Stomach (tissue), 8 donors: ENCODE measurements at regions not wholly inside any gene's neighbourhood (a gene's known extent, or its start where the extent isn't known, plus 50 kb on each side); places are given as distances from the start of the nearest gene placed in this dataset.

Experiments
- DNase-seq, 2 donors: peaks; one replicate each; pipeline versions ENCODE4 v3.0.0 to v3.0.0-alpha.2; 2013 to 2019
- H3K27ac ChIP-seq, 5 donors: fragments of 200-600 bp in 4 of 5; sonication (generic) in 4 of 5; one replicate each; pipeline ENCODE4 v1.5.1; 2013 to 2019; ENCODE audit warnings: mild to moderate bottlenecking in 1 of 5, moderate library complexity in 1 of 5
- H3K27me3 ChIP-seq, 3 donors: fragments of 200-600 bp; sonication (generic); one replicate each; pipeline ENCODE4 v1.5.1; 2017 to 2019; ENCODE audit warnings: mixed run types in 1 of 3
- H3K36me3 ChIP-seq, 4 donors: fragments of 200-600 bp; sonication (generic); 1 replicate in 3 of 4; 2 replicates in 1 of 4; pipeline ENCODE4 v1.5.1; 2016 to 2019
- H3K4me1 ChIP-seq, 4 donors: fragments of 200-600 bp; sonication (generic); one replicate each; pipeline ENCODE4 v1.5.1; 2016 to 2019
- H3K4me3 ChIP-seq, 4 donors: fragments of 200-600 bp; sonication (generic) in 3 of 4; one replicate each; pipeline ENCODE4 v1.5.1; 2016 to 2019; ENCODE audit warnings: mild to moderate bottlenecking in 1 of 4
- H3K9me3 ChIP-seq, 4 donors: fragments of 200-600 bp; sonication (generic); one replicate each; pipeline ENCODE4 v1.5.1; 2016 to 2019
- EP300 ChIP-seq: sonication (generic); formaldehyde crosslinking; IDR thresholded peaks from one replicate; pipeline ENCODE4 v1.6.1; 2017; ENCODE audit warnings: antibody characterized with exemption
- POLR2A ChIP-seq, 4 donors: fragments of 450-650 bp; IDR thresholded peaks; one replicate each; pipeline ENCODE4 v1.6.1; 2016; ENCODE audit warnings: antibody characterized with exemption in 4 of 4, control low read depth in 2 of 4, mild to moderate bottlenecking in 1 of 4, moderate library complexity in 1 of 4
- POLR2AphosphoS5 ChIP-seq, 3 donors: sonication (generic); formaldehyde crosslinking; IDR thresholded peaks; one replicate each; pipeline ENCODE4 v1.6.1; 2016; ENCODE audit warnings: antibody characterized with exemption in 3 of 3
- WGBS, 5 donors: extraction: QIAGEN DNeasy Blood & Tissue Kit in 3 of 5; methylation state at CpG; one replicate each; pipeline versions ENCODE4 v1.1.5 to v1.1.7; 2013 to 2018; 5-methylcytosine and 5-hydroxymethylcytosine counted together
- intact Hi-C: fragments of 100-400 bp; cut with DNase I; formaldehyde crosslinking; loops from one replicate; pipeline ENCODE4 v1.15.1; 2023; ENCODE audit warnings: low total_unique reads
- TF ChIP-seq, protein P1 (sequence below), 7 experiments: fragments of 450-650 bp in 4 of 7; fragments of 200-600 bp in 3 of 7; sonication (generic) in 3 of 7; IDR thresholded peaks; one replicate each; pipeline ENCODE4 v1.5.1; 2016 to 2019; ENCODE audit warnings: antibody characterized with exemption in 7 of 7, control low read depth in 2 of 7, mild to moderate bottlenecking in 1 of 7
- donor health status: healthy with polysubstance abuse.
- donor health status: Bipolar disorder and iron deficiency.
- donor health status: healthy.

DNA sequence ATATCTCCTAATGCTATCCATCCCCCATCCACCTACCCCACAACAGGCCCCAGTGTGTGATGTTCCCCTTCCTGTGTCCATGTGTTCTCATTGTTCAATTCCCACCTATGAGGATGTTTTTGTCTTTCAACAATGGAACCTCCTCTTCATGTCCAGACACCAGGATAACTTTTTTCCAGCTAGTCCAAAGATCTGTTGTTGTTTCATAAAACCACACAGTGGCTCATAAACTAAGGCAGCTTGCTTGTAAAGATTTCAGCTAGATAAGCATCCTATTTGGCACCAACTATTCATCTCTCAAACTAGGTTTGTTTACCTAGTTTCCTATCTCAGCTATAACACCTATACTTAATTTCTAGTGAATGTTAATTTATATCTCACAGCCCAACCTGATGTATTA is 937.7 kb downstream of the TRIB2 start:
- Histone ChIP-seq H3K4me1 (no peaks in the 10 kb centered on the region), H3K4me3 (no peak overlapping the region), H3K27me3 (no peaks in the 10 kb centered on the region), H3K9me3 (peaks cover 0 to 8% (median 6%) of the 10 kb centered on the region in 4 donors), H3K36me3 (no peaks in the 10 kb centered on the region), H3K27ac (no peak overlapping the region)
- DNase-seq = no peak
- intact Hi-C loops = no loop called here
- TF ChIP-seq, protein P1, sequence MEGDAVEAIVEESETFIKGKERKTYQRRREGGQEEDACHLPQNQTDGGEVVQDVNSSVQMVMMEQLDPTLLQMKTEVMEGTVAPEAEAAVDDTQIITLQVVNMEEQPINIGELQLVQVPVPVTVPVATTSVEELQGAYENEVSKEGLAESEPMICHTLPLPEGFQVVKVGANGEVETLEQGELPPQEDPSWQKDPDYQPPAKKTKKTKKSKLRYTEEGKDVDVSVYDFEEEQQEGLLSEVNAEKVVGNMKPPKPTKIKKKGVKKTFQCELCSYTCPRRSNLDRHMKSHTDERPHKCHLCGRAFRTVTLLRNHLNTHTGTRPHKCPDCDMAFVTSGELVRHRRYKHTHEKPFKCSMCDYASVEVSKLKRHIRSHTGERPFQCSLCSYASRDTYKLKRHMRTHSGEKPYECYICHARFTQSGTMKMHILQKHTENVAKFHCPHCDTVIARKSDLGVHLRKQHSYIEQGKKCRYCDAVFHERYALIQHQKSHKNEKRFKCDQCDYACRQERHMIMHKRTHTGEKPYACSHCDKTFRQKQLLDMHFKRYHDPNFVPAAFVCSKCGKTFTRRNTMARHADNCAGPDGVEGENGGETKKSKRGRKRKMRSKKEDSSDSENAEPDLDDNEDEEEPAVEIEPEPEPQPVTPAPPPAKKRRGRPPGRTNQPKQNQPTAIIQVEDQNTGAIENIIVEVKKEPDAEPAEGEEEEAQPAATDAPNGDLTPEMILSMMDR (IDR thresholded peaks at IDR 0.05) = no peak
- TF ChIP-seq EP300 = no peak
- no peak for TF ChIP-seq POLR2A (IDR thresholded peaks at IDR 0.05)
- no peak for TF ChIP-seq POLR2AphosphoS5 (IDR thresholded peaks at IDR 0.05)

DNA sequence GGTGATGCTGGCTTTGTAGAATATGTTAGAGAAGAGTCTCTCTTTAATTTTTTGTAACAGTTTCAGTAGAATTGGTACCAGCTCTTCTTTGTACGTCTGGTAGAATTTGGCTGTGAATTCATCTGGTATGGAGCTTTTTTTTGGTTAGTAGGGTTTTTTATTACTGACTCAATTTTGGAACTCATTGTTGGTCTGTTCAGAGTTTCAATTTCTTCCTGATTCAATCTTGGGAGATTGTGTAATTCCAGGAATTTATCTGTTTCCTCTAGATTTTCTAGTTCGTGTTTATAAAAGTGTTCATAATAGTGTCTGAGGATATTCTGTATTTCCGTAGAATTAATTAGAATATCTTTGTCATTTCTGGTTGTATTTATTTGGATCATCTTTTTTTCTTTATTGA is 943.5 kb downstream of the TRIB2 start:
- H3K27me3 ChIP-seq = no peaks in the 10 kb centered on the region
- WGBS, 5 donors = 63 to 79% (median 70%) methylated on average over 3 of the region's 3 CpGs
- H3K36me3 ChIP-seq = no peaks in the 10 kb centered on the region
- no peak overlapping the region for H3K4me3 ChIP-seq
- H3K27ac ChIP-seq = no peak overlapping the region
- intact Hi-C loops = no loop called here
- no peaks in the 10 kb centered on the region for H3K9me3 ChIP-seq
- H3K4me1 ChIP-seq = no peaks in the 10 kb centered on the region
- no peak for TF ChIP-seq POLR2A (IDR thresholded peaks at IDR 0.05)
- TF ChIP-seq, protein P1 (IDR thresholded peaks at IDR 0.05) = no peak
- no peak for TF ChIP-seq POLR2AphosphoS5 (IDR thresholded peaks at IDR 0.05)
- no peak for TF ChIP-seq EP300
- DNase-seq = no peak

DNA sequence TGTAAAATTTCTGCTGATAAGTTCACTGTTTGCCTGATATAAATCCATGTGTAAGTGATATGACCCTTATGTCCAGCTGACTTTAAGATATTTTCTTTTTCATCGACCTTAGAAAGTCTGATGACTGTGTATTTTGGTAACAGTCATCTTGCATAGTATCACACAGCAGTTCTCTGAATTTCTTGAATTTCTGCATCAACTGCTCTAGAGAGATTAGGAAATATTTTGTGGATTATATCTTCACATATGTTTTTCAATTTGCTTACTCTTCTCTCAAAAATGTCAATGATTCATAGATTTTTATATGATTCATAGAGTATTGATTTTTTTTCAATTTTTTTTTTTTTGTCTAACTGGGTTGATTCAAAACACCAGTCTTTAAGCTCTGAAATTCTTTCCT is 945.3 kb downstream of the TRIB2 start:
- no peaks in the 10 kb centered on the region for H3K9me3 ChIP-seq
- WGBS, 5 donors = 27 to 69% (median 53%) methylated on average over 1 of the region's 1 CpG
- intact Hi-C loops = no loop called here
- H3K27me3 ChIP-seq = no peaks in the 10 kb centered on the region
- TF ChIP-seq POLR2AphosphoS5 (IDR thresholded peaks at IDR 0.05) = no peak
- TF ChIP-seq, protein P1 (IDR thresholded peaks at IDR 0.05) = no peak
- H3K27ac ChIP-seq = no peak overlapping the region
- DNase-seq = no peak
- H3K36me3 ChIP-seq = no peaks in the 10 kb centered on the region
- no peaks in the 10 kb centered on the region for H3K4me1 ChIP-seq
- no peak overlapping the region for H3K4me3 ChIP-seq

DNA sequence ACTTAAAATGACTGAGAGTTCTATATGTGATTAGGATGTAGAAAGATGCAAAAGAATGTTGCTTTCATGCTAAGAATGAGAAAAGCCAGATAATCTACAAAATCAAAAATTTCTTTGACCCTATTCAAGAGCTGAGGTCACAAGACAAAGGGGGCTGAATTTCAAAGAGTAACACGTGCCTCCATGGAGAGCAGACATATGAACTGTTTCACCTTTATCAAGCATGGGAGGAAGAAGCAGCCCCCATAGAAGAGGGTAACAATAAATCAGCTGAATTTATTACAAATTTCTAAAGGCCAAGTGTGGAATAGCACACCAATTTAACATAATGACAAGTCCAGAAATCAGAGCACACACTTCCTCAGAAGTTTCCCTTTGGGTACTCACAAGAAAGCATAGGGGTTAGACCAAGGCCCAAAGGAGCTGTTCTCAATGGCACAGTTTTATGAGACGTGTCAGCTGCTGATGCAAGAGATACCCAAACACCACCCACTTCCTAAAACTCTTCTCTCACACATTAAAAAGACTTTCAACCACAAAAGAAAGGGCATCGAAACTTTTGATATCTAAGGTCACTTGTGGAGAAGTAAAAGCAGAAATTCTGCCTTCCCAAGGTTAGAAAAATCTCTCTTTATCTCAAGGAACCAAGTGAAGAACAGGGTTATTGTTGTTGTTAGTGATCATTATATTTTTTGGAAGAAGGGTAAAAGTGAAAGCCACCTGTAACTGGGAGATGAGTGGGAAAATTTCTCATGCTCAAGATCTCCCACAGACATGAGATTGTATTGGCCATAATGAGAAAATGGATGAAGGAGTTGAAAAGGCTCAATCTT is 950.1 kb downstream of the TRIB2 start:
- no peak overlapping the region for H3K27ac ChIP-seq
- H3K9me3 ChIP-seq = no peaks in the 10 kb centered on the region
- 34 to 57% (median 54%) methylated on average over 3 of the region's 3 CpGs for WGBS, 5 donors
- no peaks in the 10 kb centered on the region for H3K4me1 ChIP-seq
- intact Hi-C loops = no loop called here
- H3K36me3 ChIP-seq = no peaks in the 10 kb centered on the region
- H3K4me3 ChIP-seq = no peak overlapping the region
- TF ChIP-seq, protein P1 (IDR thresholded peaks at IDR 0.05) = no peak
- TF ChIP-seq EP300 (no peak), POLR2A (IDR thresholded peaks at IDR 0.05) (no peak), POLR2AphosphoS5 (IDR thresholded peaks at IDR 0.05) (no peak)
- no peak for DNase-seq
- H3K27me3 ChIP-seq = no peaks in the 10 kb centered on the region
